ENCODE measurements at regions not wholly inside any gene's neighbourhood (a gene's known extent, or its start where the extent isn't known, plus 50 kb on each side); places are given as distances from the start of the nearest gene placed in this dataset.

GRCh38 chr2:104768694-104769093, 85.2 kb upstream of the POU3F3 start:
- no peak for TF ChIP-seq CTCF (IDR thresholded peaks at IDR 0.05; ENCODE audit: insufficient read depth, low read length, poor library complexity, severe bottlenecking)
- H3K36me3 ChIP-seq (ENCODE audit: control insufficient read depth, insufficient read depth, low read length), result no peaks in the 10 kb centered on the region
- DNase-seq (ENCODE audit: low read depth), result peak; percentile 32
- no peak overlapping the region for H3K4me3 ChIP-seq (ENCODE audit: low read depth, low read length)
- H3K27me3 ChIP-seq (ENCODE audit: control insufficient read depth, insufficient read depth, low read length), result no peaks in the 10 kb centered on the region

GRCh38 chr2:104769096-104769495, 84.8 kb upstream of the POU3F3 start:
- no peak for TF ChIP-seq CTCF (IDR thresholded peaks at IDR 0.05; ENCODE audit: insufficient read depth, low read length, poor library complexity, severe bottlenecking)
- Histone ChIP-seq H3K36me3 (ENCODE audit: control insufficient read depth, insufficient read depth, low read length) (no peaks in the 10 kb centered on the region), H3K4me3 (ENCODE audit: low read depth, low read length) (no peak overlapping the region), H3K27me3 (ENCODE audit: control insufficient read depth, insufficient read depth, low read length) (no peaks in the 10 kb centered on the region)
- peak; percentile 85 for DNase-seq (ENCODE audit: low read depth)

GRCh38 chr2:104772996-104773395, 80.9 kb upstream of the POU3F3 start:
- Histone ChIP-seq H3K27me3 (ENCODE audit: control insufficient read depth, insufficient read depth, low read length) (no peaks in the 10 kb centered on the region), H3K36me3 (ENCODE audit: control insufficient read depth, insufficient read depth, low read length) (no peaks in the 10 kb centered on the region), H3K4me3 (ENCODE audit: low read depth, low read length) (no peak overlapping the region)
- TF ChIP-seq CTCF (IDR thresholded peaks at IDR 0.05; ENCODE audit: insufficient read depth, low read length, poor library complexity, severe bottlenecking), result no peak
- DNase-seq (ENCODE audit: low read depth), result no peak

- DNase-seq (ENCODE audit: low read depth), result peak; percentile 25
- H3K27me3 ChIP-seq (ENCODE audit: control insufficient read depth, insufficient read depth, low read length), result no peaks in the 10 kb centered on the region
- H3K36me3 ChIP-seq (ENCODE audit: control insufficient read depth, insufficient read depth, low read length), result no peaks in the 10 kb centered on the region
- TF ChIP-seq CTCF (IDR thresholded peaks at IDR 0.05; ENCODE audit: insufficient read depth, low read length, poor library complexity, severe bottlenecking), result no peak
- no peak overlapping the region for H3K4me3 ChIP-seq (ENCODE audit: low read depth, low read length)
These were observed 79.3 kb upstream of the POU3F3 start for GRCh38 chr2:104774631-104775030.

- no peak for TF ChIP-seq CTCF (IDR thresholded peaks at IDR 0.05; ENCODE audit: insufficient read depth, low read length, poor library complexity, severe bottlenecking)
- no peaks in the 10 kb centered on the region for H3K27me3 ChIP-seq (ENCODE audit: control insufficient read depth, insufficient read depth, low read length)
- no peak overlapping the region for H3K4me3 ChIP-seq (ENCODE audit: low read depth, low read length)
- H3K36me3 ChIP-seq (ENCODE audit: control insufficient read depth, insufficient read depth, low read length), result no peaks in the 10 kb centered on the region
- no peak for DNase-seq (ENCODE audit: low read depth)
These were observed 76.2 kb upstream of the POU3F3 start for GRCh38 chr2:104777721-104778120.

- H3K27me3 ChIP-seq (ENCODE audit: control insufficient read depth, insufficient read depth, low read length), result no peaks in the 10 kb centered on the region
- H3K36me3 ChIP-seq (ENCODE audit: control insufficient read depth, insufficient read depth, low read length), result no peaks in the 10 kb centered on the region
- no peak overlapping the region for H3K4me3 ChIP-seq (ENCODE audit: low read depth, low read length)
- no peak for TF ChIP-seq CTCF (IDR thresholded peaks at IDR 0.05; ENCODE audit: insufficient read depth, low read length, poor library complexity, severe bottlenecking)
- no peak for DNase-seq (ENCODE audit: low read depth)
These were observed 72.8 kb upstream of the POU3F3 start for GRCh38 chr2:104781151-104781550.
